Suprapubic skin (tissue), 4 donors: ENCODE measurements at regions not wholly inside any gene's neighbourhood (a gene's known extent, or its start where the extent isn't known, plus 50 kb on each side); places are given as distances from the start of the nearest gene placed in this dataset.

Experiments
- EP300 ChIP-seq: sonication (generic); formaldehyde crosslinking; IDR thresholded peaks from one replicate; pipeline ENCODE4 v1.6.1; 2017; ENCODE audit warnings: antibody characterized with exemption
- POLR2A ChIP-seq, 2 donors: fragments of 450-650 bp; IDR thresholded peaks; one replicate each; pipeline ENCODE4 v1.6.1; 2017; ENCODE audit warnings: antibody characterized with exemption in 2 of 2, mild to moderate bottlenecking in 2 of 2, moderate library complexity in 2 of 2
- POLR2AphosphoS5 ChIP-seq, 3 donors: sonication (generic); formaldehyde crosslinking; IDR thresholded peaks; one replicate each; pipeline ENCODE4 v1.6.1; 2017; ENCODE audit warnings: antibody characterized with exemption in 3 of 3
- TF ChIP-seq, protein P1 (sequence below), 2 donors: fragments of 200-600 bp in 1 of 2; fragments of 450-650 bp in 1 of 2; sonication (generic) in 1 of 2; IDR thresholded peaks; one replicate each; pipeline ENCODE4 v1.5.1; 2016 to 2019; ENCODE audit warnings: antibody characterized with exemption in 2 of 2, mild to moderate bottlenecking in 1 of 2, moderate library complexity in 1 of 2

- TF ChIP-seq POLR2A (IDR thresholded peaks at IDR 0.05) (no peak), POLR2AphosphoS5 (IDR thresholded peaks at IDR 0.05) (no peak), EP300 (no peak)
- TF ChIP-seq, protein P1, sequence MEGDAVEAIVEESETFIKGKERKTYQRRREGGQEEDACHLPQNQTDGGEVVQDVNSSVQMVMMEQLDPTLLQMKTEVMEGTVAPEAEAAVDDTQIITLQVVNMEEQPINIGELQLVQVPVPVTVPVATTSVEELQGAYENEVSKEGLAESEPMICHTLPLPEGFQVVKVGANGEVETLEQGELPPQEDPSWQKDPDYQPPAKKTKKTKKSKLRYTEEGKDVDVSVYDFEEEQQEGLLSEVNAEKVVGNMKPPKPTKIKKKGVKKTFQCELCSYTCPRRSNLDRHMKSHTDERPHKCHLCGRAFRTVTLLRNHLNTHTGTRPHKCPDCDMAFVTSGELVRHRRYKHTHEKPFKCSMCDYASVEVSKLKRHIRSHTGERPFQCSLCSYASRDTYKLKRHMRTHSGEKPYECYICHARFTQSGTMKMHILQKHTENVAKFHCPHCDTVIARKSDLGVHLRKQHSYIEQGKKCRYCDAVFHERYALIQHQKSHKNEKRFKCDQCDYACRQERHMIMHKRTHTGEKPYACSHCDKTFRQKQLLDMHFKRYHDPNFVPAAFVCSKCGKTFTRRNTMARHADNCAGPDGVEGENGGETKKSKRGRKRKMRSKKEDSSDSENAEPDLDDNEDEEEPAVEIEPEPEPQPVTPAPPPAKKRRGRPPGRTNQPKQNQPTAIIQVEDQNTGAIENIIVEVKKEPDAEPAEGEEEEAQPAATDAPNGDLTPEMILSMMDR (IDR thresholded peaks at IDR 0.05), result no peak
Measured at GRCh38 chr2:223541546-223541945, 60.6 kb downstream of the SCG2 start.
